ENCODE measurements at regions not wholly inside any gene's neighbourhood (a gene's known extent, or its start where the extent isn't known, plus 50 kb on each side); places are given as distances from the start of the nearest gene placed in this dataset.
A peak's percentile ranks its signal among the peaks of the same experiment; 100 is the strongest.

DNA sequence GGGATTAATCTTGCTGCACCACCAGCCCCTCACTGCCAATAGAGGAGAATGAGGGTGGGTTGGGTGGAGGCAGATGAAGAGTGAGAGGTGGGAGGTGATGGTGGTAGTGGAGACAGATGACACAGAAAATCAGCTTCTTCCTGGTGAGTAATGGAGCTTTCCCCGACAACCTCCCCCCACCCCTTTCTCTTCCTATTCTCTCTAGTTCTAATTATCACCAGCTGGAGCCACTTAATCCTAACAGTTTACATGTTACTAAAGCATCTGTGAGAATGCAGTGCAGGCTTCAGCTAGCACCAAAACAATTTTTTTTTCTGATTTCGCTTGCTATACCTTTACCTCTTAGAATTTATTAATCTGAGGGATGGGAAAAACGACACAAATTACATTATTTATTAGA, 116.1 kb upstream of the DNAJC19 start:
- H3K4me1 Mint-ChIP-seq: no peaks in the 10 kb centered on the region
- H3K36me3 Mint-ChIP-seq (ENCODE audit: low read depth): peaks cover 6% of the 10 kb centered on the region
- peaks cover 17% of the 10 kb centered on the region for H3K9me3 Mint-ChIP-seq
- no peak for DNase-seq
- TF ChIP-seq, protein P1, sequence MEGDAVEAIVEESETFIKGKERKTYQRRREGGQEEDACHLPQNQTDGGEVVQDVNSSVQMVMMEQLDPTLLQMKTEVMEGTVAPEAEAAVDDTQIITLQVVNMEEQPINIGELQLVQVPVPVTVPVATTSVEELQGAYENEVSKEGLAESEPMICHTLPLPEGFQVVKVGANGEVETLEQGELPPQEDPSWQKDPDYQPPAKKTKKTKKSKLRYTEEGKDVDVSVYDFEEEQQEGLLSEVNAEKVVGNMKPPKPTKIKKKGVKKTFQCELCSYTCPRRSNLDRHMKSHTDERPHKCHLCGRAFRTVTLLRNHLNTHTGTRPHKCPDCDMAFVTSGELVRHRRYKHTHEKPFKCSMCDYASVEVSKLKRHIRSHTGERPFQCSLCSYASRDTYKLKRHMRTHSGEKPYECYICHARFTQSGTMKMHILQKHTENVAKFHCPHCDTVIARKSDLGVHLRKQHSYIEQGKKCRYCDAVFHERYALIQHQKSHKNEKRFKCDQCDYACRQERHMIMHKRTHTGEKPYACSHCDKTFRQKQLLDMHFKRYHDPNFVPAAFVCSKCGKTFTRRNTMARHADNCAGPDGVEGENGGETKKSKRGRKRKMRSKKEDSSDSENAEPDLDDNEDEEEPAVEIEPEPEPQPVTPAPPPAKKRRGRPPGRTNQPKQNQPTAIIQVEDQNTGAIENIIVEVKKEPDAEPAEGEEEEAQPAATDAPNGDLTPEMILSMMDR (IDR thresholded peaks at IDR 0.05): no peak
- no peaks in the 10 kb centered on the region for H3K27me3 Mint-ChIP-seq (ENCODE audit: low read depth, poor library complexity)
- no peak overlapping the region for H3K27ac Mint-ChIP-seq
- no peak overlapping the region for H3K4me3 Mint-ChIP-seq

DNA sequence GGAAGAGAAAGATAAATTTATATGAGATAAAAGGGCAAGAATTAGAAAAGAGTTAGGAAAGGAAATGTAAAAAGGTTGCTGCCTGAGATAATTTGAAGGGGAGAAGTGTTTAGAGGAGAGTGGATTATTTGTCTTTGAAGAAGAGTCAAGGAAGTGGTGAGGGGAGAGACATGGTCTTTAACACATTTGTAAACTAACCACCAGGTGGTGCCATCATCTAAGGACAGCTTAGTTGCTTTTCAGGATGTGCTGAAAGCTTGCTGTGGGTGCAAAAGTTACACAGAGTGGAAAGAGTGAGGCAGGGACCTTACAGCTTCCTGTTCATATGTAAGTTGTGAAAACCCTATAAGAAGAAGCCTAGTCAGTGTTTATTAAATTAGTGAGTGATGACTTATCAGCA, 114.1 kb upstream of the DNAJC19 start:
- H3K27ac Mint-ChIP-seq: no peak overlapping the region
- peaks cover 17% of the 10 kb centered on the region for H3K9me3 Mint-ChIP-seq
- TF ChIP-seq, protein P1 (IDR thresholded peaks at IDR 0.05): peak; percentile 43
- no peaks in the 10 kb centered on the region for H3K27me3 Mint-ChIP-seq (ENCODE audit: low read depth, poor library complexity)
- peaks cover 6% of the 10 kb centered on the region for H3K36me3 Mint-ChIP-seq (ENCODE audit: low read depth)
- no peak overlapping the region for H3K4me3 Mint-ChIP-seq
- H3K4me1 Mint-ChIP-seq: no peaks in the 10 kb centered on the region
- DNase-seq: peak; percentile 12

DNA sequence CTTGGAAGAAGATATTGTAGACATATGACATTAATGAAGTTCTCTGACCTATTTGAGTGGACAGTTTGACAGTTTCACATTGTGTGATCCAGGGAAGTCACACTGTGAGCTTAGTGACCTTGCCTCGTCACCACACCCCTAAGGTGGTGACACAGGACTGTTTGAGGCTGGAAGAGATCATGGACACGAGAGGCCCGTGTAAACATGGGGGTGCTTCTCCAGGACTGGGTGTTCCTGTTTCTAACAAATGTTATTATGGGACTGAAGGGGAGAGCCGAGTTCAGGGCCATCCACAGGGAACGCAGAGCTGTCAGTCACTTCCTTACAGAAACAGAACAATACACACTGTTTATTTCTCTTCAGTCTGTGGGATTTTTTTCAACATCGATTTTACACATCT, 96.5 kb upstream of the DNAJC19 start:
- DNase-seq: no peak
- Mint-ChIP-seq H3K36me3 (ENCODE audit: low read depth) (no peaks in the 10 kb centered on the region), H3K9me3 (peaks cover 9% of the 10 kb centered on the region), H3K27me3 (ENCODE audit: low read depth, poor library complexity) (peaks cover 7% of the 10 kb centered on the region), H3K27ac (no peak overlapping the region), H3K4me3 (no peak overlapping the region), H3K4me1 (peaks cover 12% of the 10 kb centered on the region)
- TF ChIP-seq, protein P1 (IDR thresholded peaks at IDR 0.05): no peak

DNA sequence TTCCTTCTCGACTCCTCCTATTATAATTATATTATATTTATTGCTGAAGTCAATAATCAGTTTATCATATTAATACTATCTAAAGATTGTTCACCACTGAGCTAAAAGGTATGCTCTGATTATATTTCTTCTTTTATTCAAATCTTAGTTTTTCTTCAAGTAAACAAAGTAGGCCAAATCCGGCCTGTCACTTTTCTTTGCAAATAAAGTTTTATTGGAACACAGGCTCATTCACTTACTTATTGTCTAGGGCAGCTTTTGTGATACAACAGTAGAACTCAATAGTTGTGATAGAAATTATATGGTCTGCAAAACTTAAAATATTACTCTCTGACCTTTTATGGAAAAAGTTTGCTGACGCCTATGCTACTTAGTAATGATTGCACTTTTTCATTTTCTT, 92.4 kb upstream of the DNAJC19 start:
- no peak overlapping the region for H3K4me3 Mint-ChIP-seq
- TF ChIP-seq, protein P1 (IDR thresholded peaks at IDR 0.05): no peak
- peaks cover 7% of the 10 kb centered on the region for H3K27me3 Mint-ChIP-seq (ENCODE audit: low read depth, poor library complexity)
- H3K27ac Mint-ChIP-seq: no peak overlapping the region
- DNase-seq: no peak
- H3K4me1 Mint-ChIP-seq: peaks cover 36% of the 10 kb centered on the region
- H3K36me3 Mint-ChIP-seq (ENCODE audit: low read depth): no peaks in the 10 kb centered on the region
- H3K9me3 Mint-ChIP-seq: no peaks in the 10 kb centered on the region

DNA sequence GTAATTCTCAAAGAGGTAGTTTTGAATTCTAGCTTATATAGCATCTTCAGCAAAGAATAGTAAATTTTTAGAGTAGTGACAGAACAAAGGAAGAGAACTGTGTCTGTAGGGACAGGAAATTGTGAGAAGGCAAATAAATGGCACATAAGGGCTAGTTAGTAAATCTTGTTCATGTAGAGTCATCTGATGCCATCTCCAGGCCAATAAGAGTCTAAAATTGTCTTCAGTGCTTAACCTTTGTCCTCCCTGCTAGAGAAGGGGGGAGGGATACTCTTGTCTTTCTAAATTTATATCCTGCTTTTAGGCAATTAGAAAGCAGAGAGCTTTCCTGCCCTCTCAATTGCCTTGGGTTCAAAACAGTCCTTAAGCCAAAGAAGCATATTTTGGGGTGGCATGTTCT, 87.0 kb upstream of the DNAJC19 start:
- H3K4me1 Mint-ChIP-seq: peaks cover 41% of the 10 kb centered on the region
- peaks cover 35% of the 10 kb centered on the region for H3K9me3 Mint-ChIP-seq
- DNase-seq: no peak
- TF ChIP-seq, protein P1 (IDR thresholded peaks at IDR 0.05): no peak
- H3K27me3 Mint-ChIP-seq (ENCODE audit: low read depth, poor library complexity): peaks cover 12% of the 10 kb centered on the region
- peak overlapping the region; percentile 61 for H3K27ac Mint-ChIP-seq
- peaks cover 10% of the 10 kb centered on the region for H3K36me3 Mint-ChIP-seq (ENCODE audit: low read depth)
- H3K4me3 Mint-ChIP-seq: no peak overlapping the region

DNA sequence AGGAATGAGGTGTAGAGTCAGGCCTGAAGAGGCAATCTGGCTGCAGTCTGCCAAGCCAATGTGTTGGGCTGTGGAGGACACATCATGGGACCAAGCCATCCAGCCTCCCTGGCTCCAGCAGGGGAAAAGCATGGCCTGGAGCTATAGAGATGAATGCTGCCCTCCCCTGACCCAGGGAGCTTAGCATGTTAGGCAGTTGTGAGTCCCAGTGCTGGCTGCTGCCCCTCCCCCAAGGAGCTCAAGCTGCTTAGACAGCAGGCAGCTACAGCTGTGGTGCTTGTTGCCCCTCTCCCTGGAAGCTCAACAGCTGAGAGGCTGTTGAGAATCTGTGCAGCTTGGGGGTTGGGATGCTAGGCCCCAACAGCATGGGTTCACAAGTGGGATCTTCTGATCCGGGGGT, 85.6 kb upstream of the DNAJC19 start:
- H3K27me3 Mint-ChIP-seq (ENCODE audit: low read depth, poor library complexity): peaks cover 12% of the 10 kb centered on the region
- H3K27ac Mint-ChIP-seq: no peak overlapping the region
- peaks cover 46% of the 10 kb centered on the region for H3K9me3 Mint-ChIP-seq
- TF ChIP-seq, protein P1 (IDR thresholded peaks at IDR 0.05): no peak
- H3K4me1 Mint-ChIP-seq: peaks cover 41% of the 10 kb centered on the region
- no peak overlapping the region for H3K4me3 Mint-ChIP-seq
- H3K36me3 Mint-ChIP-seq (ENCODE audit: low read depth): peaks cover 10% of the 10 kb centered on the region
- peak; percentile 15 for DNase-seq
